MM.1S (cell line): ENCODE measurements at regions not wholly inside any gene's neighbourhood (a gene's known extent, or its start where the extent isn't known, plus 50 kb on each side); places are given as distances from the start of the nearest gene placed in this dataset.

ENCODE experiments used
- DNase-seq: peaks from one replicate; pipeline ENCODE4 v3.0.0-alpha.2; 2015
- H2AFZ ChIP-seq: fragments of 300-600 bp; sonication (generic); 2 replicates; pipeline ENCODE4 v1.6.0; 2016; ENCODE audit warnings: antibody characterized with exemption, low read length
- H3F3A ChIP-seq: fragments of 300-600 bp; sonication (generic); 2 replicates; pipeline ENCODE4 v1.6.1; 2016; ENCODE audit warnings: mild to moderate bottlenecking, antibody characterized with exemption, low read length, moderate library complexity, mixed read lengths; ENCODE audit not compliant: insufficient read depth
- H3K27ac ChIP-seq: fragments of 300-600 bp; sonication (generic); 2 replicates; pipeline ENCODE4 v1.5.1; 2016; ENCODE audit warnings: mild to moderate bottlenecking, low read length
- H3K27me3 ChIP-seq: fragments of 300-600 bp; sonication (generic); replicated peaks from 2 replicates; pipeline ENCODE4 v1.6.0; 2016; ENCODE audit warnings: low read length; ENCODE audit not compliant: insufficient read depth
- H3K36me3 ChIP-seq: fragments of 300-600 bp; sonication (generic); replicated peaks from 2 replicates; pipeline ENCODE4 v1.6.1; 2016; ENCODE audit warnings: mild to moderate bottlenecking, low read length, mixed read lengths; ENCODE audit not compliant: insufficient read depth
- H3K4me1 ChIP-seq: fragments of 300-600 bp; sonication (generic); 2 replicates; pipeline ENCODE4 v1.6.1; 2016; ENCODE audit warnings: low read length, mixed read lengths
- H3K4me2 ChIP-seq: fragments of 300-600 bp; sonication (generic); 2 replicates; pipeline ENCODE4 v1.6.0; 2016; ENCODE audit warnings: low read depth, low read length
- H3K4me3 ChIP-seq: fragments of 300-600 bp; sonication (generic); 2 replicates; pipeline ENCODE4 v1.5.1; 2016; ENCODE audit warnings: low read length, mixed read lengths
- H3K79me2 ChIP-seq: fragments of 300-600 bp; sonication (generic); 2 replicates; pipeline ENCODE4 v1.6.1; 2016; ENCODE audit warnings: mixed run types, low read length, mixed read lengths
- H3K9ac ChIP-seq: fragments of 300-600 bp; sonication (generic); 2 replicates; pipeline ENCODE4 v1.6.1; 2016; ENCODE audit warnings: low read length, mixed read lengths
- H3K9me2 ChIP-seq: fragments of 300-600 bp; sonication (generic); replicated peaks from 2 replicates; pipeline ENCODE4 v1.6.1; 2016; ENCODE audit warnings: mild to moderate bottlenecking, low read length, mixed read lengths; ENCODE audit not compliant: insufficient read depth
- H3K9me3 ChIP-seq: fragments of 300-600 bp; sonication (generic); replicated peaks from 2 replicates; pipeline ENCODE4 v1.6.1; 2016; ENCODE audit warnings: mild to moderate bottlenecking, low read length, mixed read lengths; ENCODE audit not compliant: insufficient read depth
- H4K20me1 ChIP-seq: fragments of 300-600 bp; sonication (generic); 2 replicates; pipeline ENCODE4 v1.6.1; 2016; ENCODE audit warnings: mild to moderate bottlenecking, low read length, moderate library complexity, mixed read lengths; ENCODE audit not compliant: insufficient read depth
- EZH2 ChIP-seq: fragments of 300-600 bp; sonication (generic); optimal IDR thresholded peaks from 2 replicates; pipeline ENCODE3; 2017; ENCODE audit warnings: low read depth, mild to moderate bottlenecking, antibody characterized with exemption, low read length, mixed read lengths
- EZH2phosphoT487 ChIP-seq: fragments of 300-600 bp; sonication (generic); IDR thresholded peaks from 2 replicates; pipeline ENCODE4 v1.6.1; 2018; ENCODE audit warnings: antibody characterized with exemption, low read length
- TF ChIP-seq, protein P1 (sequence below): fragments of 300-600 bp; sonication (generic); IDR thresholded peaks from 2 replicates; pipeline ENCODE4 v1.5.1; 2016; ENCODE audit warnings: antibody characterized with exemption, low read length, mixed read lengths

DNA sequence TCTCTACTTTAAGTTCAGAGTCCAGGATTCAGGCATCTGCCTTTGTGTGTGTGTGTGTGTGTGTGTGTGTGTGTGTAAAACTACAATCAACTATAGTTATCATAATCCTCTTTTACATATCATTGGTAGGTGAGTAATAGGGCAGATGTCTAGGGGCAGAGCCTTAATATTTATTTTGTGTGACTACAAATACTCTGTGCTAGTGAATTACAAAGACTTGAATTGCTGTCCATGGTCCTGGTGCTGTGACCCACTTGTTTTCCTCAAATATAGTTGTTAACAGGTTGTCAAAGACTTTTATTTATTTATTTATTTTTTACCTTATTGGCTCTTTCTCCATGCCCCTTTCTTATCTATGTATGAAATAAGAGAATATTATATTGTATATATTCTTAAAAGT, 196.8 kb downstream of the ANXA1 start:
- H4K20me1 ChIP-seq = no peaks in the 10 kb centered on the region
- H2AFZ ChIP-seq = no peak overlapping the region
- TF ChIP-seq EZH2phosphoT487 = no peak
- TF ChIP-seq EZH2 = no peak
- TF ChIP-seq, protein P1, sequence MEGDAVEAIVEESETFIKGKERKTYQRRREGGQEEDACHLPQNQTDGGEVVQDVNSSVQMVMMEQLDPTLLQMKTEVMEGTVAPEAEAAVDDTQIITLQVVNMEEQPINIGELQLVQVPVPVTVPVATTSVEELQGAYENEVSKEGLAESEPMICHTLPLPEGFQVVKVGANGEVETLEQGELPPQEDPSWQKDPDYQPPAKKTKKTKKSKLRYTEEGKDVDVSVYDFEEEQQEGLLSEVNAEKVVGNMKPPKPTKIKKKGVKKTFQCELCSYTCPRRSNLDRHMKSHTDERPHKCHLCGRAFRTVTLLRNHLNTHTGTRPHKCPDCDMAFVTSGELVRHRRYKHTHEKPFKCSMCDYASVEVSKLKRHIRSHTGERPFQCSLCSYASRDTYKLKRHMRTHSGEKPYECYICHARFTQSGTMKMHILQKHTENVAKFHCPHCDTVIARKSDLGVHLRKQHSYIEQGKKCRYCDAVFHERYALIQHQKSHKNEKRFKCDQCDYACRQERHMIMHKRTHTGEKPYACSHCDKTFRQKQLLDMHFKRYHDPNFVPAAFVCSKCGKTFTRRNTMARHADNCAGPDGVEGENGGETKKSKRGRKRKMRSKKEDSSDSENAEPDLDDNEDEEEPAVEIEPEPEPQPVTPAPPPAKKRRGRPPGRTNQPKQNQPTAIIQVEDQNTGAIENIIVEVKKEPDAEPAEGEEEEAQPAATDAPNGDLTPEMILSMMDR = no peak

DNA sequence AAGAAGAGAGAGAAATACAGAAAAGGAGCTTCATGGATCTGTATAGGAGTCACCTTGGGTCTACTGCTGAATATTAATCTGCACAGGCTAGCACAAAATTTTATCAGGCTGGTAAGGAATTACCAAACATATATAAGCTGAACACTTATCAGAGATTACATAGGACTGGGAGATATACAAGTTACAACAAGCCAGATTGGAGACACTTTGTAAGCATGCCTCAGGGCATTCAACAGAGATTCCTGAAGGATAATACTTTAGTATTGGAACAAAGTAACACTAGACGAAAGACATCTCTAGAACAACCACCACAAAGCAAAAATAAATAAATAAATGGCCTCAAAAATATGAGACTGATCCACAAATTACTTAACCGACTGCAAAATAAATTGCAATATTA, 197.8 kb downstream of the ANXA1 start:
- Histone ChIP-seq H3K9me2 (no peaks in the 10 kb centered on the region), H3K9ac (no peak overlapping the region), H3F3A (no peaks in the 10 kb centered on the region), H2AFZ (no peak overlapping the region), H4K20me1 (no peaks in the 10 kb centered on the region), H3K27ac (no peak overlapping the region), H3K79me2 (no peaks in the 10 kb centered on the region), H3K27me3 (no peaks in the 10 kb centered on the region), H3K4me2 (no peak overlapping the region), H3K36me3 (no peaks in the 10 kb centered on the region), H3K4me1 (no peaks in the 10 kb centered on the region), H3K4me3 (no peak overlapping the region), H3K9me3 (no peaks in the 10 kb centered on the region)
- DNase-seq = no peak
- TF ChIP-seq EZH2phosphoT487 (no peak), EZH2 (no peak)
- TF ChIP-seq, protein P1 = no peak

More for the DNA sequence above, 196.8 kb downstream of the ANXA1 start:
- Histone ChIP-seq H3K9ac (no peak overlapping the region), H3K4me3 (no peak overlapping the region), H3K4me2 (no peak overlapping the region), H3K9me2 (no peaks in the 10 kb centered on the region), H3K27me3 (no peaks in the 10 kb centered on the region), H3K27ac (no peak overlapping the region), H3K4me1 (no peaks in the 10 kb centered on the region), H3K79me2 (no peaks in the 10 kb centered on the region), H3K36me3 (no peaks in the 10 kb centered on the region), H3F3A (no peaks in the 10 kb centered on the region), H3K9me3 (no peaks in the 10 kb centered on the region)
- peak; percentile 25 for DNase-seq

DNA sequence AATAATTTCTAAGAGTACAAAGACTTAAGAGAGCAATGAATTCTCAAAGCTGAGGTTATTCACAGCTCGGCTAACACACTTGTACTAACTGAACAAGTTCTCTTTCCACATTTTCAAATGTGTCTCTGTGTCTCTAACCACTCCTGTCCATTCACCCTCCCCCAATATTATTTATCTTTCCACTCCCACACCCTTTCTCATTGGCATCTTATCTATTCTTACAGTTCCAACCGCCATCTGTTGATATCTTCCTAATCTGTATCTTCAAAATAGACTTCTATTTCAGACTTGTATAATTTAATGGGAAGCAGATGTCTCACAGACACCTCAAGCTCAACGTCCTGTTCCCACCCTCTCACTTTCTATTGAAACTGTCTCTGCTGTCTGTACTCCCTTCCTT, 205.9 kb downstream of the ANXA1 start:
- Histone ChIP-seq H3K9me3 (no peaks in the 10 kb centered on the region), H3K4me2 (no peak overlapping the region), H3K4me3 (no peak overlapping the region), H4K20me1 (no peaks in the 10 kb centered on the region), H3K4me1 (no peaks in the 10 kb centered on the region), H3K27ac (no peak overlapping the region), H3K36me3 (no peaks in the 10 kb centered on the region), H3K9me2 (no peaks in the 10 kb centered on the region), H3F3A (no peaks in the 10 kb centered on the region), H3K79me2 (no peaks in the 10 kb centered on the region), H2AFZ (no peak overlapping the region), H3K27me3 (no peaks in the 10 kb centered on the region), H3K9ac (no peak overlapping the region)
- no peak for DNase-seq
- TF ChIP-seq EZH2phosphoT487 = no peak
- no peak for TF ChIP-seq EZH2
- TF ChIP-seq, protein P1 = no peak
